Breast epithelium (tissue), 3 donors: ENCODE measurements at regions not wholly inside any gene's neighbourhood (a gene's known extent, or its start where the extent isn't known, plus 50 kb on each side); places are given as distances from the start of the nearest gene placed in this dataset.

Experiments used
- CTCF ChIP-seq, 3 donors: fragments of 450-650 bp; IDR thresholded peaks; one replicate each; pipeline ENCODE4 v1.5.1; 2016 to 2017; ENCODE audit warnings: antibody characterized with exemption in 3 of 3, mild to moderate bottlenecking in 3 of 3, moderate library complexity in 3 of 3
- POLR2A ChIP-seq: fragments of 450-650 bp; IDR thresholded peaks from one replicate; pipeline ENCODE4 v1.6.1; 2016; ENCODE audit warnings: antibody characterized with exemption, mild to moderate bottlenecking, moderate library complexity
- POLR2AphosphoS5 ChIP-seq, 3 donors: sonication (generic); formaldehyde crosslinking; IDR thresholded peaks; one replicate each; pipeline ENCODE4 v1.6.1; 2017; ENCODE audit warnings: antibody characterized with exemption in 3 of 3

- TF ChIP-seq POLR2AphosphoS5 (IDR thresholded peaks at IDR 0.05) (no peak), CTCF (IDR thresholded peaks at IDR 0.05) (no peak), POLR2A (no peak)
Measured at GRCh38 chr2:129800686-129801085, 178.8 kb upstream of the RAB6C start.
